ENCODE measurements at regions not wholly inside any gene's neighbourhood (a gene's known extent, or its start where the extent isn't known, plus 50 kb on each side); places are given as distances from the start of the nearest gene placed in this dataset.

DNA sequence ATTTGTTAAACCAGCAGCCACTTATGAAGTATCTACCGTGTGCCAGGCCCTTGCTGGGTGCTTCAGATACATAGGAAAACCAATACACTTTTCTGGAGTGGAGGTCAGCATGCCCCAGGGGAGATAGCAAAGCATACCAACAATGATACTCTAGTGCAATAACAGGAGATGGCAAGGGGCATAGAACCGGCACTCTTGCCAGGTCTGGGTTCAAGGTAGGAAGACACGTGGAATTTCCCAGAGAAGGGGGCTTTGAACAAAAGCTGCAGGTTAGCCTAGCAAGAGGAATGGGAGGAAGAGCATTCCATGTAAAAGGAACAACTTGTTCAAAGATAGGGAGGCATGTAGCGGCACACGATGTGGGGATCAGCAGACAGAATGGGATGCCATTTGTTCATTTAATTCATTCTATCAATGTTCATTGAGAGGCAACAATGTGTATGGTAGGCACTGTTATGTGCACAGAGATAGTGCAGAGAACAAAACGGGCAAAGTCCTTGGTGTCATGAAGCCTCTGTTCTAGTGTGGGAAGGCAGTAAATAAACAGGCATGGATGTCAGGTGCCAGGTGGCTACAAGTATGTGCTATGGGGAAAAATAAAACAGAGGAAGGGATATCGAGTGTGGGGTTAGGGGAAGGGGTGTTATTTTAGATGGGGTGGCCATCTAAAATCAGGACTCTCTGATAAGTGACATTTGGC, 162.6 kb upstream of the E2F8 start:
- DNase-seq (ENCODE audit: low spot score), result no peak

DNA sequence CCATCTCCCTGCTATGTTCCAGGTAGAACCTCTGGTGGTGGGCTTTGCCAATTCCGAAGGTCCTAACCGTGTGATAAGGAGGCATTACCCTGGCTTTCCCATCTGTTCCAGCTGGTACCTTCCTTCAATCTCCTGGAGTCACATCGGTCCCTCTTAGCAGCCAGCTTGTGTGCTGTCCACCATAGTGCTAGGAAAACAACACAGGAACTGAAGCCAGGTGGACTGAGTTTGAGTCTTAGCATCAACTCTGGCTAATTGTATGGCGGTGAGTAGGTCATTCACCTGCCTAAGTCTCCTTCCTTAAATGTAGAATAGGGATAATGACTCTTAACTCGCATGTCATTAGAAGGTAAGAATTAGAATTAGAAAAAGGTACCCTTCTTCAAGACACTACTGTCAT, 159.6 kb upstream of the E2F8 start:
- no peak for DNase-seq (ENCODE audit: low spot score)

DNA sequence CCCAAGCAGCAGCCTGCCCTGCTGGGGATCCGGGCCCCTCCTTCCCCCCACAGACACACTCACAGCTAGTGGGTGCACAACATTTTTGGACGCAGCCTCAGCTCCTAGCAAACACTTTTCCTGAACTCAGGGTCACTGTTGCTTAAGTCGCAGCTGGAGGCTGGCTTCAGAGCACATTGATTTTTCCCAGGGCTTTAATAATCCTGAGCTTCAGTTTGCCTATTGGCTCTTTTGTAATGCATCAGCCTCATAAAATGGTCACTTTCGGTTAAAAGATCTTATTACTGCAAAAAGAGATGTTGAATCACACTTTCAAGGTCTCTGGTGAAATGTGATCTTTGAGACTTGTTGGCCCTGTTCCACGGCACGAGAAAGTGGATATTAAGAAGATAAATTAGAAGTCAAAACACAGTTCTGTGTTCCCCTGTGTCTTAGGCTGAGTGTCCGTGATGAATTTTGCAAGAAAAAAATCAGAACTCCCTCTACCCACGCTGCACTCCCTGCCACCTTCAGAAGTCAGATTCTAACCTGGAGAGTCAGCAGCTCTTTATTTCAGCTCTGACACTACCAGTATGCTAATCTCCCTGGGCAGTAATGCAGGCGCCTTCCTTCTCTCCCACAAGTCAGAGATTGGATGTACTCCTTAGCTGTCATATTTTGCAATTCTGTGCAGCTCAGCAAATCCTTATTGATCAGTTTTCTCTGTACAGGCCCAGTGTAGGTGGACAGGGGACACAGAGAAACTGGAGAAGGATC, 158.2 kb upstream of the E2F8 start:
- no peak for DNase-seq (ENCODE audit: low spot score)

DNA sequence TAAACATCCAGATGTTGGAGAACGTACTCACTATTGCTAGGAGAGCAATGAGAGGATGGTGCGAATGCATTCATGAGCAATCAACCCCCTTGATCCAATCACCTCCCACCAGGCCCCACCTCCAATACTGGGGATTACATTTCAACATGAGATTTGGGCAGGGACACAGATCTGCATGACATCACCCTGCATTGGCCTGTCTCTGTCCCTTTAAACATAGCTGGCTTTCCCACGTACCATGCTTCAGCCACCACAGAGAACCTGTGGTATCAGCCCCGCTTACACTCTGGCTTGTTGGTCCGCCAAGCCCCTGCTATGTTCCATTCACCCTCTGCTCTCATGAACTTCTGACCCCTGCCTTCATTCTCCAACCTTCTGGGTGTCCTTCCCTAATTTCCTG, 157.5 kb upstream of the E2F8 start:
- no peak for DNase-seq (ENCODE audit: low spot score)

DNA sequence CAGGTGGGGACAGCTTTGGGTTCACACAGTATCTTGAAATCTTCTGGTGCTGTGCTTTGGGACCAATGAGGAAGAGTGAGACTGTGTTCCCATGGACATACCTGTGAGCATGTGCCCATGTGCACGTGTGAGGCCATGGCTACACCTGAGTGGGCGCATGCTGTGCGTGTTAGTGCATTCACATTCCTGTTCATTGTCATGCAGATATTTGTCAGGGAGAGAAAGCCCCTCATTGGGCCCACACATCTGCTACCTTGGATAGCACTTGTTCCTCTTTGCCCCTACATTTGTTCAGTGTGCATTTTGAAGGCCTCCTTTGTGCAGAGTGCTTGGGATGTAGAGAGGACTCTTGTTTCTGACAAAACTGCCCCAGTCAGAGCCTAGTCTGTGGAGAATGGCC, 154.3 kb upstream of the E2F8 start:
- no peak for DNase-seq (ENCODE audit: low spot score)

DNA sequence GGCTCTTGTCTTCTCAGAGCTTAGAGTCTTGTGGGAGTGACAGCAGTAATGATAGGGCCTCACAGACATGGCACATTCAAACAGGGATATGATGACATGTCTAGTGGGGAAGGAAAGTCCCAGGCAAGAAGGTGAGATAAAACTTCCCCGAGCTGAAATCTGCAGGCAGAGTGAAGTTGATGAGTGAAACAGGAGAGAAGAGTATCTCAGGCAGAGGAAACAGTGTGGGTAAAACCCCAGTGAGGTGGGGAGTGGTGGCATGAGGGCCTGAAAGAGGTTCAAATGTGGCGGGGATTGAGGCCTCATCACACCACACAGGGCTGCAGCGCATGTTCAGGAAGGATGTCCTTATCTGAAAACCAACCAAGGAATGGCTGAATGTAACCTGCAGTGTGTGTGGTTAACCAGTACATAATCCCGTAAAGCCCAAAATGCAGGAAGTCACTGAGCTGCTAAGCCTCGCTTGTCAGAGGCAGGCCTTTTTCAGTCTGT, 153.8 kb upstream of the E2F8 start:
- no peak for DNase-seq (ENCODE audit: low spot score)

DNA sequence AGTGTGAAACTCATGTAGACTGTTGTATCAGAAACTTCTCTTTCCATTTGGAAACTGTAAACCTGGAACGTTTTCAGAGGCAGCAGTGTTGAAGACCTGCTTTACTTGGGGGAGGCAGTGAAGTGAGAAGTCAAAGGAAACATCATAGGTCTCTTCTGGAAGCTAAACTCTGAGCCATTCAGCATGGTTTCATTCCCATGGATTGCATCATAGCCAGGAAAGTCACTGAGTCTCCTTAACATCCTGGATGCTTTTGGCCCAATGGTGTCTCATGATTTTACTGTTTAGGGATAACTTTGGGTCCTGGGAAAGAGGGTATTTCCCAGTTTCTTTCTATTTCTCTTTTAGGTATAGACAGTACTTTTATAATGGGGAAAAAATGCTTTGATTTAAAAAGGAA, 153.2 kb upstream of the E2F8 start:
- no peak for DNase-seq (ENCODE audit: low spot score)

DNA sequence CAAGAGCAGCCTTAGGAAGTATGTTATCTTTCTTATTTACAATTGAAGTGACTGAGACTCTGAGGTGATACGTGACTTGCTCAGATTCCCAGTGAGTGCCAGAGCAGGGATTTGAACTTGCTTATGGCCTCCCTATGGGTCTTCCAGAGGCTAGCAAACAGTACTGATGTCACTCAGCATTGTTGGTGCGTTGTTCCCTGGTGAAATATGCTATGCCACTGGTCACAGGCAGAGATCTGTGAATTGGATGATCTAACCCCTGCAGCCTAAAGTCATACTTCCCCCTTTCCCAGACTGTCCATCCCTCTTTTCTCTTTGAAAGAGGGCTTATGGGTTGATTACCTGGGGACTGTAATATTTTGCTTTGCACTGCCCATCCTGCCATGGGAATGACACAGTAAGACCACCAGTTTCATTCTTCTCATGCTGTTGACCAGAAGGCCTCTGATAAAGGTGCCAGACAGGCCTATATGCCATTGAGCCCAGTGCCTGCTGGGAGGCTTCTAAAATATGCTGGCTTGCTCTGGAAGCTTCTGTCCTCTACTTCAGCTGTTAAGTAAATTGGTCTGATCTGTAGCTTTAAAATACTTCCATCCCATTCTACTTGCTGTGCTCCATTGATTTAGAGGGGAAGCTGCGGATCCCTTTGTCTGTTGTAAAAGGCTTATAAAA, 152.2 kb upstream of the E2F8 start:
- DNase-seq (ENCODE audit: low spot score), result no peak

DNA sequence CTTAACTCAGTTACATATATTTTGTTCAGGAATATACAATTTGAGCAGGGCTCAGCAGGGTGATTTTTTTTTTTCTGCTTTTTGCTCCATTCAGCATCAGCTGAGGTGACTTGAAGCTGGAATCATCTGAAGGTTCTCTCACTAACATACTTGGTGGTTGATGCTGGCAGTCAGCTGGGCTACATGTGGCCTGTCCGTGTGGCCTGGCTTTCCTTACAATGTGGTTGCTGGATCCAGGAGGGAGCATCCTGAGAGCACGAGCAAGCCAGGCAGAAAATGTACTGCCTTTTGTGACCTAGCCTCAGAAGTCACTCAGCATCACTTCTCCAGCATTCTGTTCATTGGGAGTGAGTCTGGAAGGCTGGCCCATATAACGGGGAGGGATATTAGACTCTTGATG, 151.6 kb upstream of the E2F8 start:
- DNase-seq (ENCODE audit: low spot score), result no peak

DNA sequence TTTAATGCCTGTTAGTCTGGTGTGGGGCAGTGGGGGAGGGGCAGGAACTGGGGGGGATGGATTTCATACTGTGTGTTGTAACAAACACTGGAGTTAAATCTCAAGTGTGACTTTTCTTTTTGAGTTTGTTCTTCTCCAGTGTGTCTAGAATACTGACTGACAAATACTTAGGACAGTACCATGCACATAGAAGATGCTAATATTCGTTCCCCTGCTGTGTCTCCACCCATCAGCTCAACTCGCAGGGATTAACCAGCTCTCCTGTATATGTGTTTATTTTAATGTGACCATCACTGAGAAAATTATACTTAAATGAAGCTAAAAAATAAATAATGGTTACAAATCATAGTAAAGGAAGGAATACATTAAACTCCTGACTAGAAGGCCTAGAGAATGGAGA, 150.9 kb upstream of the E2F8 start:
- DNase-seq (ENCODE audit: low spot score), result no peak

DNA sequence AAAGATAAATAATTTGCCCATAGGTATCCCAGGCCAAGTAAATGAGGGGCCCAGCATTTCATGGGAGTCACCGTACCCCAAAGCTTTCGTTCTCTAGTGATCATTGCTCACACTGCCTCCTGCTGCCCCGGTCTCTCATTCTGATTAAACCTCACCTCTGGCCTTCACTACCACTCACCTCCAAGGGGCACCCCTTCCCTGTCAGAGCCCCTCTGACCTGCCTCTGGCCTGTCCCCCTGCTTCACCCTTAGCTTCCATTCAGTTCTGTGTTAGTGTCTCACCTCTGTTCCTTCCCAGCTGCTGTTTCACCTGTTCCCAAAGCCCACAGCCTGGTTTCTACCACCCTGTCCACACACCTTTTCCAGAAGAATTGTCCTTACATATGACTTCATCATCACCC, 150.3 kb upstream of the E2F8 start:
- no peak for DNase-seq (ENCODE audit: low spot score)

DNA sequence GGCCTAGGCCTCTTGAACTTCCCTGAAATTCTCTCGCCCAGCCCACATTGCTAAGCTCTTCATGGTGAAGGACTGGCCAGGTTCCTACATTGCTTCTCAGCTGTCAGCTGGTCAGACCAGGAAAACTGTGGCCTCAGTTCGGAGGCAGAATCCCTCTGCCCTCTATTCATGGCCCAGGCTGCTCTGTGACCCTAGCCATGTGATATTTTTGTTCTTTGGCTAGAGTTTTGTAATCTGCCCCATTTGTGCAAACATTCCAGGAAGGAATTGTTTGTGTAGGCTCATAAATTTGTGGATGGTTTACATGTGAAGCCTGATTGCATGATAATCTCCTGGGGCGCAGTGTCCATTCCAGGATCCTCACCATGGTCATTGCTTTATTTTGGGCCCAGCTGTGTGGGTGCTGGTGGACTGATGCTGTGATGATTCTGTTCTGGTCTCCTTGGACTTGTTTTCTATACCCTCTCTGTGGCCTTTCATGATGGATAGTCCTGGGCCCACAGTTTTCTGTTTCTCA, 149.1 kb upstream of the E2F8 start:
- no peak for DNase-seq (ENCODE audit: low spot score)

DNA sequence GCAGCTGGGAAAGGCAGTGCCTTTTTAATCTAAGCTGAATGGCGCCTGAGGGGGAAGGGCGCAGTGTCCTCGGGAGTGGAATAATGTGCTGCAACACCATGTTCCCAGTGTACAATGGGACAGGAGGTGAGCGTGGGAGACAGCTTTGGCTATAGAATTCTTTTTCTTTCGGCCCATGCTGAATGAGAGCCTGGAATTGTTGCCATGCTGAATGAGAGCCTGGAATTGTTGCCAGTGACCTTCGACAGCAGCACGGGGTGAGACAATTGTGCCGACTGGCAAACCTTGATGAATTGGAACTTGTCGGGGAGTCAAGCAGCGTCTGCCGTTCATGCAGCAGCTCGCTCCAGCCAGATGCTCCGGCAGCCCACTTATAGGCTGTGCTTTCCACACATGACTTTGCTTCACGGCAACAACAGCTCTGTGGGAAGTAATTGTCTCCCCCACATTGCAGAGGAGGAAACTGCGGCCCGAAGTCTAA, 141.4 kb upstream of the E2F8 start:
- DNase-seq (ENCODE audit: low spot score), result no peak

DNA sequence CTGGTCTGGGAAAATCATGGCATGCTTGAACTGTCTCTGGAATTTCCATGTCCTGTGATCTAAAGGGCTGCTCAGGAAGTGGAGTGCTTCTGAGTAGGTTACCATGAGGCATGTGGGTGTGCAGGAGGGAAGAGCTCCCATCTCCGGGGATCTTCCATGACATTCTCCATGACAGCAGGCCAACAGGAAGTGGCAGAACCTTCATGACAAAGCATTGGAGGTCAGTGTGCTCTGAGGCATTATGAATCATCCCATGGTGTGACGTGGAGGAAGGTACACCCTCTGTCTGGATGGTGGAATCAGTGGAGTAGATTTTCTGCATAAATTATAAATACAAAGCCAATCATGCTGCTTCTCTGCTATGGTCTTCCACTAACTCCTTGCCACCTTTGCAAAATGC, 139.6 kb upstream of the E2F8 start:
- DNase-seq (ENCODE audit: low spot score), result no peak

DNA sequence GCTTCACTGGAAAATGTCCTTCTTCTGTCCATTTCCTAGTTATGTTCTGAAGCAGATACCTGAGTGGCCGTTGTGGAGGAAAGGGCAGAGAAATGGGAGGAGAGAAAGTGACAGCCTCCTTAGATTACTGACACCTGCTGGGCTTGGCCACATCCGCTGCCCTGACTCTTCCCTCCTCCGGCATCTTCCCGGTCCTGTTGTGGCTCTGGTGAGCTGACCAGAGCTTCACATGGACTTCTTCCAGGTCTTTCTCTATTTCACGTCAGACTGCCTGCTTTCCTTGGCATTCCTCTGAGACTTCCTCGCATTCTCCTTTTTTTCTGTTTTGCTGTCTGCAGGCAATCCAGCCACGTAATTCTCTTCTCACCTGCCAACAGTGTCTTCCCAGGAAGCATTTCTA, 138.7 kb upstream of the E2F8 start:
- no peak for DNase-seq (ENCODE audit: low spot score)

DNA sequence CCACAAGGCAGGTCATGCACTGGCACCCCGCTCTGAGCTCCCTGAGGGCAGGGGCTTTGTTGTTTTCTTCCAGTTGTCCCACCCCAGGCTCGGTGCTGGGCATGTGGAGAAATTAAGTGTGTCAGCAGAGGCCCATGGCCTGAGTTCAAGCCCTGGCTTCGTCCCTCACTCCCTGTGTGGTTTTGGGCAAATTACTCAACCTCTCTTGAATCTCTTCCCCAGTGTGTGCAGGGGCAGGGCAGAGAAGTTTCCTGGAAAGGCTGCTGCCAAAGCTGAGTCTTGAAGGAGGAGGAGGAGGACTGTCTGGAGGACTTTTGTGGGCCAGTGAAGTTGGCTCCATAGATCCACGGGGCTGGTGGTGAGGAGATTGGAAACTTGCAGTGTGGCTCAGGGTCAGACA, 138.1 kb upstream of the E2F8 start:
- no peak for DNase-seq (ENCODE audit: low spot score)

DNA sequence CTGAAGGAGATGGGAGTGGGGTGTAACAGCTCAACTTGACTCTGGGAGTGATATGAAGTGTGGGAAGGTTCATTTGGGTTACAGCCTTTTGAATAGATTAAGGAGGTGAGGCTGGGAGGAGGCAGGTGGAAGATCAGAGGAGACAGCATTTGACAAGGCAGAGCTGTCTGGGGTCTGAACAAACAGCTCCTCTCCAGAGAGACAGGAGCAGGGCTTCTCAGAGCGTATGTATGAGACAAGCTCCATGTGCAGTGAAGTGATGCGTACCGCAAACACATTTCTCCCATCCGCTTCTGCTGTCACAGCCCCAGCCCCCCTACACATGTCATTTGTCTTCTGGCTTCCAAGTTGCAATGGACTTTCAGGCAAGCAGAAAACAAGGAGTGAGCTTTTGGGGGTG, 137.1 kb upstream of the E2F8 start:
- no peak for DNase-seq (ENCODE audit: low spot score)

DNA sequence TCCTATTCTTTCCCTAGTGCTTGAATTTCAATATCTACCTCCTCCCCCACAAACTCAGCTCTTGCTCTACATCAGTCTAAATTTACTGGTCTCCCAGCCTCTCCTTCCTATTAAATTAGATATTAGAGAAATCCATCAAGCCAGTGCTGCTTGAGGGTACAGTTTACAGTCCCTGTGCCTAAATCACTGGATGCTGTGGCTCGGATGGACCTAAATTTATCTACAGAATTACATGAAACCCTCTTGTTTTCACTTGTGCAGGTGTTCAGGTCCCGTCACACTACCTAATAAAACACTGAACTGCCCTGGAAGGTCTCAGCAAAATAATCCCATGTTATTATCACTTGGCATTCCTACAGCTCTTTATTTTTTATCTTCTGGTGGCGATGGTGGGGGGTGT, 134.7 kb upstream of the E2F8 start:
- DNase-seq (ENCODE audit: low spot score), result no peak

DNA sequence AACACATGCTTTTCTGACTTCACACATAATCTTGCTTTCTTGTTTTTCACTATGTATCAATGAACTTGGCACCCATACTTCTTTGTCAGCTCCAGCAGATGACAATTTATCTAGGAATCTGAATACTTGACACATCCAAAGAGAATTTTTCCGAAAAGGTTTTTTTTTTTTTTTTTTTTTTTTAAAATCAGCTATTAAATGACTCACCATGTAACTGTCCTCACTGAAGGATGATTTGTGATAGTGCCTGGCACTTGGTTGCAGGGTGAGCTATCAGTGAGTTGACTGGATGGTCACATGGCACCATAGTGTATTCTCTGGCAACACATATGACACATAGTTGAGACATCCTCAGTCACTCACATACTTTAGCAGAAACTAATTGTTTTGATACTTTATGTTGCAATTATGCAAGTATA, 133.4 kb upstream of the E2F8 start:
- DNase-seq (ENCODE audit: low spot score), result no peak

DNA sequence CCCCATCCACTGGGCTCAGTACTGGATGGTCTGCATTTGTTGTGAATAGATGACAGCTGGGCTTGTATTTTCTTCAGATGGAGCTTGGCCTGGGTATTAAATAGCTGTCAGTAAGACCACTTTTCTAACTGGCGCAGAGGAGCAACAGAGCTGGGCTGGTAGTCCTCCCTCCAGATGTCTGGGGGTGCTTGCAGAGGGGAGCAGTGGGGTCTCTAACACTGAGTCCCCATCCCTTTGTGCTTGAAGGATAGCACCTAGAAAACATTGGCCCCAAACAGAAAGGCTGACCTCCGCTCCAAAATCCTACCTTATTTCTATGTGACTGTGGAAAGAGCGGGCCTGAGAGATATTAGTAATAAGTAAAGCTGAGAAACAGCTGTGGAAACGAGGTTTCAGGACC, 131.6 kb upstream of the E2F8 start:
- DNase-seq (ENCODE audit: low spot score), result no peak

DNA sequence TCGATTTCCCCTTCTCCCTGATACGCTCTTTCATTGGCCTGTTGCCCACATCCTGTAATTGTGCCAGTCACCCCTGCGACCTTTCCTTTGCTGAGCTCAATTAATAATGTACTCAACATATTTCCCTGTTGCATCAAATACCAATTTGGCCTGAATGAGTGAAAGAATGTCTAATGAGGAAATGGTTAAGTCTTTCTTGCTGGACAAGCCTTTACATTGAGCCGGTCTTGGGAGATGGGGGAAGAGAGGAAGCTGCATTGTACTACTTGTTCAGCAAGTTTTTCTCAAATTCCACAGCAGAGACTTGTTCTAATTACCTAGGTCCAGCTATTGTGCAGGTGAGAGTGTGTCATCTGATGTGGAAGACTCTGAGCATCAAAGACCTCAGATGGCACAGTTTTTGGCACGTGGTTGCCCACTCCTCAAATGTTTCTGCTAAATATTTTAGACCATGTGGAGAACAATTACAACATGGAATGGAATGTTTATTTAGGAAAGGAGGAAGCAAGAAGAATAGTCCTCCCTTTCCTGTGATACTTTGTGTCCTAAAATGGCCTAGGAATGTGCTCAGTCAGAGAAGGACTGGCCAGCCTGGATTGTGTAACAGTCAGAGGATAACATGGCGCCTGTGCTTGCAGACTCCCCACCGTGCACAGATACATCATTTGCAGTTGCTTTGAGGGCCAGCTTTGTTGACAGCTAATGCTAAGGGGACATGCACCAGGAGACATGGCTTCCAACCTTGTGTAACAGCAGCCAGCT, 129.5 kb upstream of the E2F8 start:
- DNase-seq (ENCODE audit: low spot score), result no peak

DNA sequence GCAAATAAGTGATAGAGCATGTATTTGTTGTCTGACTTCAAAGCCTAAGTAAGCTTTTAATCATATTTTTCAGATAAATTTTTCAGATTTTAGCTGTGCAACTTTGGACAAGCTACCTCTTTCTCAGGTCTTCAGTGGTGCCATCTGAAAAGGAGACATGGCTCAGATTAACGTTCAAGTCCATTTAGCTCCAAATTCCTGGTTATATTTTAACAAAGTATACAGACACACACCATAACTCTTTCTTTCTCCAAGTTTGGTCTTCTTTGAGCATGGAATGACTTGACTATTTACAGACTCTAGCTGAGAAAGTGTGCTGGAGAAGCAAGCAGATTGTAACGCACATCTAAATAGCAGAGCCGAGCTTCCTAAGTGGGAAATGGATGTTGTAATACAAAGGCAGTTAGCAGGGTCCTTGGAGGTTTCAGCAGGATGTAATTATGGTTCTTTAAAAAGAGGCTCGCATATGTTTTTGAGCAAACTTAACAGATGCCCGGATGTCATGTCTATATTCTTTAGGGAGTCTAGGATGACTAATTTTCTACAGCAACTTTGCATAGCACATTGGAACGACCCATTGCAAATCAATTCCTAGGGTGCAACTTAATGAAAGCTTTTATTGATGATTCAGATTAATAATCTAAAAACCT, 128.1 kb upstream of the E2F8 start:
- DNase-seq (ENCODE audit: low spot score), result no peak

Measured in hematopoietic multipotent progenitor cell treated with erythropoietin and hydrocortisone succinate and interleukin-3 and kit ligand, for 15 days (in vitro differentiated cells).